Progenitor cell of endocrine pancreas (in vitro differentiated cells): ENCODE measurements at regions not wholly inside any gene's neighbourhood (a gene's known extent, or its start where the extent isn't known, plus 50 kb on each side); places are given as distances from the start of the nearest gene placed in this dataset.

Experiments used
- DNase-seq: peaks from one replicate; pipeline ENCODE4 v3.0.0; 2021; ENCODE audit warnings: low spot score; ENCODE audit not compliant: unreplicated experiment
- H3K27ac Mint-ChIP-seq: 2 replicates; pipeline ENCODE4 v1.8.0; 2021; ENCODE audit warnings: mild to moderate bottlenecking, moderate library complexity, mixed read lengths
- H3K27me3 Mint-ChIP-seq: 2 replicates; pipeline ENCODE4 v1.8.0; 2021; ENCODE audit warnings: mixed read lengths
- H3K36me3 Mint-ChIP-seq: 2 replicates; pipeline ENCODE4 v1.8.0; 2022; ENCODE audit warnings: mixed read lengths; ENCODE audit not compliant: insufficient read depth
- H3K4me1 Mint-ChIP-seq: 2 replicates; pipeline ENCODE4 v1.8.0; 2021; ENCODE audit warnings: low read depth, mixed read lengths
- H3K4me3 Mint-ChIP-seq: 2 replicates; pipeline ENCODE4 v1.8.0; 2021; ENCODE audit warnings: low read depth, mild to moderate bottlenecking, moderate library complexity, mixed read lengths
- H3K9me3 Mint-ChIP-seq: 2 replicates; pipeline ENCODE4 v1.8.0; 2021; ENCODE audit warnings: low read depth, mixed read lengths
- CTCF ChIP-seq: fragments of 200-600 bp; sonication (generic); IDR thresholded peaks from one replicate; pipeline ENCODE4 v1.5.0; 2021; ENCODE audit warnings: antibody characterized with exemption, mild to moderate bottlenecking; ENCODE audit not compliant: unreplicated experiment

DNA sequence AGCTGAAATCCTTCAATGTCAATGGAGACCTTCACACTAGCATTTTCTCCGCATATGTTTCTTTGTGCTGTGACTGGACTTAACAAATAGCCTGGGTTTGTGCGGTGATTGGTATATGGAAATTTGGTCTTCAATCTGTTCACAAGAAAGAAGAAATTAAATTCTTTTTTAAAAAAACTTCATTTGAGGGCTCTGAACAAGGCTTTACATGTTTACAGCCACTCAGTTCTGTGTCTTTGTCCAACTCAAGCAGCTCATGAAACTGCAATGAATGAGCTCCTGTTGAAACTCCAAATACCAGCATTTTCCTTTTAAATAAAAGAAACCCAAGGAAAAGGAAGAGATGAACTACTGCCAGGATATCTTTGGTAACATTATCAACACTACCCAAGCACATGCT lies 57.3 kb downstream of the PIK3C2A start:
- Mint-ChIP-seq H3K27ac (no peak overlapping the region), H3K9me3 (no peaks in the 10 kb centered on the region), H3K27me3 (no peaks in the 10 kb centered on the region), H3K4me1 (no peaks in the 10 kb centered on the region), H3K36me3 (peaks cover 16% of the 10 kb centered on the region), H3K4me3 (no peak overlapping the region)
- TF ChIP-seq CTCF: no peak
- no peak for DNase-seq

GRCh38 chr11:17148536-17148935 lies 59.2 kb downstream of the PIK3C2A start:
- DNase-seq: no peak
- Mint-ChIP-seq H3K4me1 (no peaks in the 10 kb centered on the region), H3K36me3 (peaks cover 9% of the 10 kb centered on the region), H3K4me3 (no peak overlapping the region), H3K9me3 (no peaks in the 10 kb centered on the region), H3K27me3 (no peaks in the 10 kb centered on the region), H3K27ac (no peak overlapping the region)
- no peak for TF ChIP-seq CTCF

DNA sequence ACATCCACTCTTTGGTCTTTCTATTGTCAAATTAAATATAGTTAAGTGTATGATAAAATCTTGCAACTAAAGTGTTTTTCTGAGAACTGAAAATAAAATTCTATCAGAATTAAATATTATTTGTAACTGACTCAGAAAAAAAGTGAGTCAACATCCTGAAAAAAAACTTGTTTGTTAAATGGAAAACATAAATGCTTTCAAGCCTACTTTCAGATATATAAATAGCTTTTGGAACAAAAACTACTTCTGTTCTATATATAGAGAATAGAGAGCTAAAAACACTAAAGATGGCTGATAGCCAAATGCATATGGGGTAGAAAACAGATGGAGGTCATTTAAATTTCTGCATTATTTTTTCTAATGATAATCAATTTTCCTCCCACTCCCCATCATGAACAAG lies 61.8 kb downstream of the PIK3C2A start:
- TF ChIP-seq CTCF: no peak
- Mint-ChIP-seq H3K4me1 (no peaks in the 10 kb centered on the region), H3K36me3 (peaks cover 20% of the 10 kb centered on the region), H3K4me3 (no peak overlapping the region), H3K9me3 (no peaks in the 10 kb centered on the region), H3K27me3 (no peaks in the 10 kb centered on the region), H3K27ac (peak overlapping the region; percentile 83)
- DNase-seq: no peak

DNA sequence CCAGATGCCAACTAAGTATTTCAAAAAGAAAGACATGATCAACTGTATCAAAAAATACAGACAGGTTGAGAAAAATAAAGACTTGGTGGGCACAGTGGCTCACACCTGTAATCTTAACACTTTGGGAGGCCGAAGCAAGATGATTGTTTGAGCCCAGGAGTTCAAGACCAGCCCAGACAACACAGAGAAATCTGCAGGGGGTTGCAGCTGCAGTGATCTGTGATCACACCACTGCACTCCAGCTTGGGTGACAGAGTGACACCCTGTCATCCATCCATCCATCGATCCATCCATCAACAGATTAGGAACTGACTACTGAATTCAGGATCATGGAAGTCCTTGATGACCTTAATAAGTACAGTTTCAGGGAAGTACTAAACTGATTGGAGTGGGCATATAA lies 65.0 kb upstream of the RPS13 start:
- DNase-seq: no peak
- no peak overlapping the region for H3K27ac Mint-ChIP-seq
- no peaks in the 10 kb centered on the region for H3K4me1 Mint-ChIP-seq
- H3K27me3 Mint-ChIP-seq: no peaks in the 10 kb centered on the region
- no peak overlapping the region for H3K4me3 Mint-ChIP-seq
- peaks cover 24% of the 10 kb centered on the region for H3K36me3 Mint-ChIP-seq
- no peak for TF ChIP-seq CTCF
- H3K9me3 Mint-ChIP-seq: no peaks in the 10 kb centered on the region

DNA sequence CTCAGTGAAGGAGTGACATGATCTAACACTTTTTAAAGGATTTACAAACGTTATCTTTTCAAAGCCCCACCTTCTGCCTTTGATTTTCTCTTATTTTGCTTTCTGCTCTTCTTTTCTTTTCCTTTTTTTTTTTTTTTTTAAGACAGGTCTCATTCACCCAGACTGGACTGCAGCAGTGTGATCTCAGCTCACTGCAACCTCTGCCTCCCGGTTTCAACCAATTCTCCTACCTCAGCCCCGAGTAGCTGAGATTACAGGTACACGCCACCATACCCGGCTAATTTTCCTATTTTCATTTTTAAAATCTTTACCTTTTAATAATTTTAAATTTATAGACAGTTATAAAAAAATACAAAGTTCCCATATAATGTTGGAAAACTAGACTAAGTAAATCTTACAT lies 63.7 kb upstream of the RPS13 start:
- Mint-ChIP-seq H3K27ac (no peak overlapping the region), H3K4me1 (no peaks in the 10 kb centered on the region), H3K4me3 (no peak overlapping the region), H3K9me3 (no peaks in the 10 kb centered on the region), H3K36me3 (peaks cover 21% of the 10 kb centered on the region), H3K27me3 (no peaks in the 10 kb centered on the region)
- DNase-seq: no peak
- no peak for TF ChIP-seq CTCF

- Mint-ChIP-seq H3K36me3 (peaks cover 25% of the 10 kb centered on the region), H3K4me3 (no peak overlapping the region), H3K4me1 (no peaks in the 10 kb centered on the region), H3K9me3 (no peaks in the 10 kb centered on the region), H3K27ac (no peak overlapping the region), H3K27me3 (no peaks in the 10 kb centered on the region)
- TF ChIP-seq CTCF: no peak
- DNase-seq: no peak
Observed at GRCh38 chr11:17138562-17138961, 61.1 kb upstream of the RPS13 start.
